ENCODE measurements at regions not wholly inside any gene's neighbourhood (a gene's known extent, or its start where the extent isn't known, plus 50 kb on each side); places are given as distances from the start of the nearest gene placed in this dataset.

GRCh38 chr14:22422238-22422637 is 166.8 kb downstream of the DAD1 start:
- DNase-seq (ENCODE audit: low read depth in 4 of 4, low spot score in 2 of 4): no peak

GRCh38 chr14:22420598-22421186 is 168.3 kb downstream of the DAD1 start:
- DNase-seq (ENCODE audit: low read depth in 4 of 4, low spot score in 2 of 4): no peak

GRCh38 chr14:22419620-22420019 is 169.4 kb downstream of the DAD1 start:
- no peak for DNase-seq (ENCODE audit: low read depth in 4 of 4, low spot score in 2 of 4)

- no peak for DNase-seq (ENCODE audit: low read depth in 4 of 4, low spot score in 2 of 4)
These were observed 170.4 kb downstream of the DAD1 start for GRCh38 chr14:22418631-22419030.

- no peak for DNase-seq (ENCODE audit: low read depth in 4 of 4, low spot score in 2 of 4)
These were observed 171.1 kb downstream of the DAD1 start for GRCh38 chr14:22417914-22418313.

GRCh38 chr14:22416193-22416592 is 172.8 kb downstream of the DAD1 start:
- no peak for DNase-seq (ENCODE audit: low read depth in 4 of 4, low spot score in 2 of 4)

GRCh38 chr14:22415605-22415959 is 173.4 kb downstream of the DAD1 start:
- DNase-seq (ENCODE audit: low read depth in 4 of 4, low spot score in 2 of 4): no peak

GRCh38 chr14:22414876-22415604 is 174.0 kb downstream of the DAD1 start:
- DNase-seq (ENCODE audit: low read depth in 4 of 4, low spot score in 2 of 4): no peak

GRCh38 chr14:22412926-22413411 is 176.1 kb downstream of the DAD1 start:
- no peak for DNase-seq (ENCODE audit: low read depth in 4 of 4, low spot score in 2 of 4)

GRCh38 chr14:22411398-22412055 is 177.5 kb downstream of the DAD1 start:
- DNase-seq (ENCODE audit: low read depth in 4 of 4, low spot score in 2 of 4): no peak

GRCh38 chr14:22410497-22410896 is 178.5 kb downstream of the DAD1 start:
- no peak for DNase-seq (ENCODE audit: low read depth in 4 of 4, low spot score in 2 of 4)

GRCh38 chr14:22409006-22409405 is 180.0 kb downstream of the DAD1 start:
- no peak for DNase-seq (ENCODE audit: low read depth in 4 of 4, low spot score in 2 of 4)

GRCh38 chr14:22408547-22408946 is 180.5 kb downstream of the DAD1 start:
- DNase-seq (ENCODE audit: low read depth in 4 of 4, low spot score in 2 of 4): no peak

- DNase-seq (ENCODE audit: low read depth in 4 of 4, low spot score in 2 of 4): no peak
These were observed 182.0 kb downstream of the DAD1 start for GRCh38 chr14:22407033-22407432.

- no peak for DNase-seq (ENCODE audit: low read depth in 4 of 4, low spot score in 2 of 4)
These were observed 183.8 kb downstream of the DAD1 start for GRCh38 chr14:22405201-22405600.

- DNase-seq (ENCODE audit: low read depth in 4 of 4, low spot score in 2 of 4): no peak
These were observed 185.7 kb downstream of the DAD1 start for GRCh38 chr14:22403296-22403695.

- DNase-seq (ENCODE audit: low read depth in 4 of 4, low spot score in 2 of 4): no peak
These were observed 188.3 kb downstream of the DAD1 start for GRCh38 chr14:22400655-22401259.

- DNase-seq (ENCODE audit: low read depth in 4 of 4, low spot score in 2 of 4): no peak
These were observed 189.2 kb downstream of the DAD1 start for GRCh38 chr14:22399776-22400175.

- DNase-seq (ENCODE audit: low read depth in 4 of 4, low spot score in 2 of 4): no peak
These were observed 191.7 kb downstream of the DAD1 start for GRCh38 chr14:22397221-22397737.

- DNase-seq (ENCODE audit: low read depth in 4 of 4, low spot score in 2 of 4): no peak
These were observed 193.2 kb downstream of the DAD1 start for GRCh38 chr14:22395803-22396202.

- no peak for DNase-seq (ENCODE audit: low read depth in 4 of 4, low spot score in 2 of 4)
These were observed 194.4 kb downstream of the DAD1 start for GRCh38 chr14:22394616-22395015.

All from left renal cortex interstitium (tissue), 4 donors.